Gastroesophageal sphincter (tissue), 4 donors: ENCODE measurements at regions not wholly inside any gene's neighbourhood (a gene's known extent, or its start where the extent isn't known, plus 50 kb on each side); places are given as distances from the start of the nearest gene placed in this dataset.

Source experiments
- ATAC-seq: fragments of 150-250 bp; one replicate; pipeline ENCODE4 v1.9.1; 2016; ENCODE audit warnings: mild to moderate bottlenecking, moderate library complexity
- H3K27ac ChIP-seq, 4 donors: fragments of 200-600 bp; sonication (generic) in 3 of 4; 1 replicate in 3 of 4; 2 replicates in 1 of 4; pipeline ENCODE4 v1.5.1; 2016 to 2019
- H3K27me3 ChIP-seq: fragments of 200-600 bp; sonication (generic); one replicate; pipeline ENCODE4 v1.5.1; 2019
- H3K36me3 ChIP-seq, 2 donors: fragments of 200-600 bp; sonication (generic); one replicate each; pipeline ENCODE4 v1.5.1; 2019; ENCODE audit warnings: control low read depth in 1 of 2
- H3K4me1 ChIP-seq, 3 donors: fragments of 200-600 bp; sonication (generic); 1 replicate in 2 of 3; 2 replicates in 1 of 3; pipeline ENCODE4 v1.5.1; 2016 to 2019; ENCODE audit warnings: control low read depth in 2 of 3
- H3K4me3 ChIP-seq, 2 donors: fragments of 200-600 bp; sonication (generic); one replicate each; pipeline ENCODE4 v1.5.1; 2019; ENCODE audit warnings: mild to moderate bottlenecking in 1 of 2, moderate library complexity in 1 of 2
- H3K9me3 ChIP-seq, 3 donors: fragments of 200-600 bp; sonication (generic); one replicate each; pipeline ENCODE4 v1.5.1; 2017 to 2019; ENCODE audit warnings: control low read depth in 2 of 3
- CTCF ChIP-seq, 4 experiments: fragments of 200-600 bp in 2 of 4; fragments of 450-650 bp in 2 of 4; sonication (generic) in 1 of 4; IDR thresholded peaks; one replicate each; pipeline ENCODE4 v1.5.1; 2017 to 2019; ENCODE audit warnings: antibody characterized with exemption in 4 of 4, mild to moderate bottlenecking in 2 of 4, moderate library complexity in 2 of 4
- EP300 ChIP-seq: sonication (generic); formaldehyde crosslinking; IDR thresholded peaks from one replicate; pipeline ENCODE4 v1.6.1; 2017; ENCODE audit warnings: antibody characterized with exemption, mild to moderate bottlenecking
- POLR2A ChIP-seq, 2 donors: fragments of 450-650 bp; IDR thresholded peaks; one replicate each; pipeline ENCODE4 v1.6.1; 2017; ENCODE audit warnings: antibody characterized with exemption in 2 of 2, mild to moderate bottlenecking in 2 of 2, moderate library complexity in 1 of 2
- POLR2AphosphoS5 ChIP-seq: sonication (generic); formaldehyde crosslinking; IDR thresholded peaks from one replicate; pipeline ENCODE4 v1.6.1; 2017; ENCODE audit warnings: antibody characterized with exemption
- WGBS, 2 donors: methylation state at CpG; one replicate each; pipeline ENCODE4 v1.1.5; 2018; ENCODE audit warnings: low coverage in 1 of 2; 5-methylcytosine and 5-hydroxymethylcytosine counted together

GRCh38 chr2:157164370-157164769, 93.1 kb upstream of the GALNT5 start:
- ATAC-seq, result no peak
- no peaks in the 10 kb centered on the region for H3K27me3 ChIP-seq
- H3K4me1 ChIP-seq, result no peaks in the 10 kb centered on the region
- no peak overlapping the region for H3K4me3 ChIP-seq
- TF ChIP-seq POLR2AphosphoS5 (no peak), POLR2A (IDR thresholded peaks at IDR 0.05) (no peak), EP300 (no peak), CTCF (IDR thresholded peaks at IDR 0.05) (no peak)
- H3K27ac ChIP-seq, result no peak overlapping the region
- no peaks in the 10 kb centered on the region for H3K9me3 ChIP-seq
- no CpG with 5 or more reads among the region's 5 CpGs for WGBS, 2 donors
- H3K36me3 ChIP-seq, result no peaks in the 10 kb centered on the region

- Histone ChIP-seq H3K27ac (no peak overlapping the region), H3K27me3 (no peaks in the 10 kb centered on the region), H3K4me1 (no peaks in the 10 kb centered on the region), H3K9me3 (no peaks in the 10 kb centered on the region), H3K36me3 (no peaks in the 10 kb centered on the region), H3K4me3 (no peak overlapping the region)
- TF ChIP-seq POLR2AphosphoS5, result no peak
- TF ChIP-seq POLR2A (IDR thresholded peaks at IDR 0.05), result no peak
- no peak for TF ChIP-seq EP300
- TF ChIP-seq CTCF (IDR thresholded peaks at IDR 0.05), result no peak
- no peak for ATAC-seq
- WGBS, 2 donors, result no CpG with 5 or more reads among the region's 1 CpG
Observed at GRCh38 chr2:157164891-157165290, 92.6 kb upstream of the GALNT5 start.

- Histone ChIP-seq H3K4me3 (no peak overlapping the region), H3K36me3 (no peaks in the 10 kb centered on the region), H3K27ac (no peak overlapping the region), H3K27me3 (no peaks in the 10 kb centered on the region), H3K9me3 (no peaks in the 10 kb centered on the region), H3K4me1 (peaks cover 0 to 9% (median 0%) of the 10 kb centered on the region in 3 donors)
- ATAC-seq, result no peak
- WGBS, 2 donors, result 65 to 92% methylated on average over 3 of the region's 3 CpGs
- no peak for TF ChIP-seq CTCF (IDR thresholded peaks at IDR 0.05)
- no peak for TF ChIP-seq POLR2A (IDR thresholded peaks at IDR 0.05)
- TF ChIP-seq POLR2AphosphoS5, result no peak
- no peak for TF ChIP-seq EP300
Observed at GRCh38 chr2:157168501-157168900, 89.0 kb upstream of the GALNT5 start.

GRCh38 chr2:157169889-157170288, 87.6 kb upstream of the GALNT5 start:
- Histone ChIP-seq H3K4me3 (no peak overlapping the region), H3K27ac (no peak overlapping the region), H3K27me3 (no peaks in the 10 kb centered on the region), H3K36me3 (no peaks in the 10 kb centered on the region), H3K9me3 (no peaks in the 10 kb centered on the region), H3K4me1 (peaks cover 0 to 20% (median 2%) of the 10 kb centered on the region in 3 donors)
- WGBS, 2 donors, result 93 to 100% methylated on average over 1 to 3 of the region's 3 CpGs
- ATAC-seq, result no peak
- TF ChIP-seq EP300, result no peak
- no peak for TF ChIP-seq CTCF (IDR thresholded peaks at IDR 0.05)

- WGBS, 2 donors, result 100% methylated on average over 1 of the region's 1 CpG; no CpG with 5 or more reads in 1 of the 2 donors
- Histone ChIP-seq H3K4me1 (peaks cover 0 to 20% (median 2%) of the 10 kb centered on the region in 3 donors), H3K4me3 (no peak overlapping the region), H3K27ac (no peak overlapping the region), H3K27me3 (no peaks in the 10 kb centered on the region), H3K9me3 (no peaks in the 10 kb centered on the region), H3K36me3 (no peaks in the 10 kb centered on the region)
- ATAC-seq, result no peak
- no peak for TF ChIP-seq CTCF (IDR thresholded peaks at IDR 0.05)
- TF ChIP-seq POLR2A (IDR thresholded peaks at IDR 0.05), result no peak
- no peak for TF ChIP-seq EP300
- no peak for TF ChIP-seq POLR2AphosphoS5
Observed at GRCh38 chr2:157170299-157170698, 87.2 kb upstream of the GALNT5 start.
